Epithelial cell of proximal tubule (primary cell): ENCODE measurements at regions not wholly inside any gene's neighbourhood (a gene's known extent, or its start where the extent isn't known, plus 50 kb on each side); places are given as distances from the start of the nearest gene placed in this dataset.

Source experiments
- DNase-seq: peaks from one replicate; pipeline ENCODE4 v3.0.0-alpha.2; 2011; ENCODE audit warnings: low read depth
- H3K4me3 ChIP-seq: 2 replicates; pipeline ENCODE4 v1.5.1; 2011; ENCODE audit warnings: low read depth, mild to moderate bottlenecking, low read length
- TF ChIP-seq, protein P1 (sequence below): conservative IDR thresholded peaks from 2 replicates; pipeline ENCODE4 v1.5.1; 2012; ENCODE audit warnings: low read depth, mild to moderate bottlenecking, low read length

DNA sequence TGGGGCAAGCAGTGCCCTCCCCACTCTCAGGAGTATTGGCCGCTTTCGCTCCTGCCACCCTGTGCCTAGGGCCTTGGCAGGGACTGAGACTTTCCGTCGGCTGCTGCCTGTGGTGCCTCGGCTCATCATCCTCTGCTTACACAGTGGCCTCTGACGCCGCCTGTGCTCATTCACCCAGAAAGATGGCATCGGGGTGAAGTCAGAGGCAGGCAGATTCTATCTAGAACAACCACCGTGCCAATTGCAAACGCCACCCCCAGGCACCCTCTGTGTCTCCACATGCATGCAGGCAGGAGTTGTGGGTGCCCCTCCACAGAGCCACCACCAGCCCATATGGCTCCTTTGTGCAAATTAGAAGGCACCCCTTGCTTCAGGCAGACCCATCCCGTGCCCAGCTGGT is 154.2 kb upstream of the GSE1 start:
- no peak for DNase-seq
- TF ChIP-seq, protein P1, sequence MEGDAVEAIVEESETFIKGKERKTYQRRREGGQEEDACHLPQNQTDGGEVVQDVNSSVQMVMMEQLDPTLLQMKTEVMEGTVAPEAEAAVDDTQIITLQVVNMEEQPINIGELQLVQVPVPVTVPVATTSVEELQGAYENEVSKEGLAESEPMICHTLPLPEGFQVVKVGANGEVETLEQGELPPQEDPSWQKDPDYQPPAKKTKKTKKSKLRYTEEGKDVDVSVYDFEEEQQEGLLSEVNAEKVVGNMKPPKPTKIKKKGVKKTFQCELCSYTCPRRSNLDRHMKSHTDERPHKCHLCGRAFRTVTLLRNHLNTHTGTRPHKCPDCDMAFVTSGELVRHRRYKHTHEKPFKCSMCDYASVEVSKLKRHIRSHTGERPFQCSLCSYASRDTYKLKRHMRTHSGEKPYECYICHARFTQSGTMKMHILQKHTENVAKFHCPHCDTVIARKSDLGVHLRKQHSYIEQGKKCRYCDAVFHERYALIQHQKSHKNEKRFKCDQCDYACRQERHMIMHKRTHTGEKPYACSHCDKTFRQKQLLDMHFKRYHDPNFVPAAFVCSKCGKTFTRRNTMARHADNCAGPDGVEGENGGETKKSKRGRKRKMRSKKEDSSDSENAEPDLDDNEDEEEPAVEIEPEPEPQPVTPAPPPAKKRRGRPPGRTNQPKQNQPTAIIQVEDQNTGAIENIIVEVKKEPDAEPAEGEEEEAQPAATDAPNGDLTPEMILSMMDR: no peak
- no peak overlapping the region for H3K4me3 ChIP-seq

DNA sequence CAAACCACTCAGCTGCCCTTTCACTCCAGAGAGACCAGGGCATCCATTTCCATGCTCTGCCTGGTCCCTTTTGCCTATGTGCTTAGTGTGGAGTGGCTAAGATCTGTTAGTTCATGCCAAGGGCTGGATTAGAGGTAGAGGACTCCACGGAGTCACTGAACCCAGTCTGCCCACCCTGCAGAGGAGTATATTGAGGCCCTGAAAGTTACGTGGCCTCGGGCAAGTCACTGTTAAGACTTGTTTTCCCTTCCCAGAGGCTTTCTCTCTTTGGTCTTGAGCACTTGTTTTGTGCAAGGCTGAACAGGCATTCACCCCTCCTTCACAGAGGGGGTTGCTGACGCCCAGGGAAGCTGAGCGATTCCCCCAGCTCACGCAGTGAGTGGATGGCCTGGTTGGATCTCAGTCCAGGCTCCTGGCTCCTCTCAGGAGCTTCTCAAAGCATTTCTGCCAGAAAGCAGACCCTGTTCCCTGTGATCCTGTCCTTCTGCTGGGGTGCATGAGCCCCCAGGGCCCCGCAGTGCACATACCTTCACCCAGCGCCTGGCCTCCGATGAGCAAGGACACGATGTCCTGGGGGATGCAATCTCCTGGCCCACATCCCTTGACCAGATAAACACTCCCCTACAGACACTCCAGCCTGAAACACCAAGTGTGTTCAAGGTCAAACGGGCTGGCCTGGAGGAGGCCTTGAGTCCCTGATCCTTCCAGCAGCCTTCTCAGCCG is 153.4 kb upstream of the GSE1 start:
- DNase-seq: no peak
- TF ChIP-seq, protein P1: no peak
- no peak overlapping the region for H3K4me3 ChIP-seq

DNA sequence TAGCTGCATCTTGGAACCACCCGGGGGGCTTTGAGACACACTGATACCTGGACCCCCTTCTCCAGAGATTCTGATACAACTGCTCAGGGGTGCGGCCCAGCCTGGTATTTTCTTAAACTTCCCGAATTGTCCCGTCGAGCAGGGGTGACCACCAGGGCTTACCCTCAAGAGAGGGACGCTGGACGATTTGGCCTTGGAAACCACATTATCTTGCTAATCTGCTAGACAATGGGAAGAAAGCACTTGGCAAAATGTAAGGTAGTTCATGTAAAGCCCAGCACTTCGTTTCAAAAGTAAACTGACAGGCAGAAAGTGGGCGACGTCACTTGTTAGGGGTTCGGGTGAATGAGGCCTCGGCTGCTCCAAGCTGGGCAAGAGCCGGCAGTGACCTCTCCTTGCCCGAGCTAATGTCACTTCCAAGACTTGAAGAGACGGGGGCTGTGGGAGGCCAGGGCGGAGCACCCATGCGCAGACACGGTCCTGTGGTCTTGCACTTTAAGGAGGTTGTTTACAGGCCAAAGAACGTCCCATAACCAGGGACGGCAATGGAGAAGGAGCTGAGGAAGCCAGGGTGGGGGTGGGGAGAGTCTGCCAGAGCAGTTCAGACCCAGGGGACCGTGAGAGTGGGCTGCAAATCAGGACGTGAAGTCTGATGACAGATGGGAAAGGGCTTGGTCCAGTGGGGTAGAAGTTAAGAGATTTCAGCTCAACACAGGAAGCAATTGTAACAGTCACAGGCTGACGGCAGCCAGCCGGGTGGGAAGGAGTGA is 152.7 kb upstream of the GSE1 start:
- no peak for DNase-seq
- TF ChIP-seq, protein P1: no peak
- no peak overlapping the region for H3K4me3 ChIP-seq

DNA sequence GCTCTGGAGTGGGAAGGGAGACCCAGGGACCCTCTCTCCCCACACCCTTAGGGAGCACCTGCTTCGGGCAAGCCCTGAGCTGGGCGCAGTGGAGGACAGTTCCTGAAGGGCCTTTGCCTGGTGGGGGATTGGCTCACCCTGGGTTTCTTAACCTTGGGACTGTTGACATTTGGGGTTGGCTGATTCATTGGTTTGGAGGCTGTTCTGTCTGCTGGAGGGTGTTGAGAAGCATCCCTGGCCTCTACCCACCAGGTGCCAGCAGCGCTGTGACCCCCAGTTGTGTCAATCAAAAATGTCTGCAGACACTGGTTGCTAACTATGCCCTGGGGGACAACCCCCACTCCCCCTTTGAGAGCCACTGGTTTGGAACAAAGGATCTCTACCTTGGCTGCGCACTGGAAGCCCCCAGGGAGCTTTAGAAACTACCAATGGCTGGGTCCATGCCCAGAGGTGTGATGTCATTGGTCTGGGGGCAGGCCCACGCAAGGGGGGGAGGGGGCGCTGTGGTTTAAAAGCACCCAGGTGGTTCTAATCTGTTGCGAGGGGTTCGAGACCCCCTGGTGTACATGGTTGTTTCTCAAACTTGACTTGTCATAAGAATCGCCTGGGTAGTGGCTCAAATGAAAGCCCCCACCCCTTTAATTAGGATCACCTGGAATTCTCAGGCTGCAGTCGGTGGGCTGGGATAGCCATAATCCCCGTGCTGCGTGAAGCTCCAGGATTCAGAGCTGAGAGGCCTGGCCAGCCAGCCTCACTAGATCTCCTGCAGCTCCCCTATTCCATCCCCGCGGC is 151.9 kb upstream of the GSE1 start:
- no peak overlapping the region for H3K4me3 ChIP-seq
- TF ChIP-seq, protein P1: no peak
- DNase-seq: no peak

DNA sequence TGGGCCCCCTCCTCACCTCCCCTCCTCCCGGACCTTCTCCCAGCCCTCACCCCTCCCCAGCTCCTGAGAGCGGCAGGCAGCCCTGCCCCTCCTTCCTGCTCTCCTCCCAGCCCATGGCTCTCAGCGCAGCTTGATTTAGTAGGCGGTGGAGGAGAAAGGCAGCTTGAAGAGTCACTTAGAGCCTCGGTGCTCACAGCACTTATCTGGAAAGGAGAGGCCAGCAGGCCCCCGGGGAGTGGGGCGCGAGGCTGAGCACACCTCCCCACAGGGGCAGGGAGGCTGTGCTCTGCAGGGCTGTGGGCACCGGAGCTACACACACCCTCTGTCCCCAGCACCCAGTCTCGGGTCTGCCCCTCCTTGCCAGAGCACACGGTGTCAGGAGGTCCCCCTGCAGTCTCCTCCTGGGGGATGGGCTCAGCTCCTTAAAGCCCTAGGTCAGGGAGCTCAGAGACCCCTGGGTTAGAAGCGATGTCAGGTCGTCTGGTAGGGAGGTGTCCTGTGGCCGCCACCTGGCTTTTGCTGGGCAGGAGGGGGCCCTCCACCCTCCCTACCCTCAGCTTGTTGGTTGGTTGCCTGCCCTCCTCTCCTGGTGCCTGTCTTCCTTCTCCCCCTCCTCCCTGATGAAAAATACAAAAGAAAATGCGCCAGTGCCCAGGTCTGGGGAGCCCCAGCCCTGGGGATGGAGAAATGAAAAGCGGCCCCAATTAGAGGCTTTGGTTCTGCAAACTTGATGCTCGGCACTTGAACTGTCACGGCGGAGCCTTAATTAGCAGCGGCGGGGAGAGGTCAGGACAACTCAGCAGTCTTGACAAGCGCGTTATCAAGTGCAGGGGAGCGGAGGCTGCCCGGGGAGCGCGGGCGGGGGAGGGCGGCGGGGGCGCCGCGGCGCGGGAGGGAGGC is 151.1 kb upstream of the GSE1 start:
- H3K4me3 ChIP-seq: no peak overlapping the region
- DNase-seq: no peak
- TF ChIP-seq, protein P1: no peak

DNA sequence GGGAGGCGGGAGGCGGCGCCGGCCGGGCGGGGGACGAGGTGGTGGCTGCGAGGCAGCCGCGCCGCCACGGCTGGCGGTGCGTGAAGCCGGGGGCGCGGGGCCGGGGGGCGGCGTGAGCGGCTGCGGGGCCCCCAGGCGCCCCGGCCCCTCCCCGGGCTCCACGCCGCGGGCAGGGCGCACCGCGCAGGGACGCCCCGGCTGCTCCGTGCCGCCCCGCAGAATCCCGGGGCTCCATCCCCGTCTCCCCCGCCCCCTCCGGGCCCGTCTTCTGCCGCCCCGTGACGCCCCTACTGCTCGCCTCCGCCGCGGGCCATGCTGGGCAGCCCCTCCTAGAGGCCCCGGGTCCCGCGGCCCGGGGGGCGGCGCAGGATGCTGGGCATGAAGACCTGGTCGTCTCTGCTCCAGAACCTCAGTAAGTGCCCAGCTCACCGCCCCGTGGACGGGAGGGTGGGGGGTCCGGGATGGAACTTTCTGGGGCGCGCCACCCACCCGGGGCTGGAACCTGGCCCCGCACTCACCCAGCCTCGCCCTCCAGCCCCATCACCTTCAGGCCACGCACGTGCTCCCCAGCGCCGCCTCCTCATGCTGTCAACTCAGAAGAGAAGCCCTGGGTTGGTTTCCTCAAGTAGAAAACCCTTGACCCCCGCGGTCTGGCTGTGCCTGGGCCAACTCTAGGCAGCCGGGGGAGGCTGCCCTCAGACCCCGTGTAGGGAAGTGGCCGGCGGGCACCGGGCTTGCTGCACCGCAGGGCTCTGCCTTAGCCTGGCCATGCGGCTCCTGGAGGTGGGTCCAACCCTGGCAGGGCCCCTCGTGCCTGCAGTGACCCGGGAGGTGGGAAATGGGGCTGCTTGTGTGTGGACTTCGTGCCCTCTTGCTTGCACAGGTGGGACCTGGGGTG is 150.2 kb upstream of the GSE1 start:
- no peak for DNase-seq
- H3K4me3 ChIP-seq: no peak overlapping the region
- TF ChIP-seq, protein P1: no peak
